Activated naive CD4-positive, alpha-beta T cell treated with anti-CD3 and anti-CD28 coated beads, Interleukin-2, amount 10 ng/mL, durations not matched to agents 7 days and 5 days (primary cell): ENCODE measurements at regions not wholly inside any gene's neighbourhood (a gene's known extent, or its start where the extent isn't known, plus 50 kb on each side); places are given as distances from the start of the nearest gene placed in this dataset.

Source experiments
- CTCF ChIA-PET: fragments of 350-600 bp; sonication (Branson Sonifier 250); formaldehyde crosslinking; loops from one replicate; lab custom pipeline; 2021; ENCODE audit warnings: antibody characterized with exemption; lab: Charles Lee
- DNase-seq: peaks from one replicate; pipeline ENCODE4 v3.0.0-alpha.2; 2020
- H3K27ac Mint-ChIP-seq: one replicate; pipeline ENCODE4 v1.8.0; 2021; ENCODE audit warnings: mild to moderate bottlenecking, moderate library complexity, mixed read lengths
- H3K27me3 Mint-ChIP-seq: one replicate; pipeline ENCODE4 v1.8.0; 2021; ENCODE audit warnings: mild to moderate bottlenecking, mixed read lengths
- H3K36me3 Mint-ChIP-seq: one replicate; pipeline ENCODE4 v1.8.0; 2021; ENCODE audit warnings: mixed read lengths
- H3K4me1 Mint-ChIP-seq: one replicate; pipeline ENCODE4 v1.8.0; 2021; ENCODE audit warnings: mixed read lengths
- H3K4me3 Mint-ChIP-seq: one replicate; pipeline ENCODE4 v1.8.0; 2021; ENCODE audit warnings: mild to moderate bottlenecking, moderate library complexity, mixed read lengths
- H3K9me3 Mint-ChIP-seq: one replicate; pipeline ENCODE4 v1.8.0; 2021; ENCODE audit warnings: mixed read lengths

- no peaks in the 10 kb centered on the region for H3K36me3 Mint-ChIP-seq
Measured at GRCh38 chr14:86675059-86675458, 1145.1 kb downstream of the FLRT2 start.

GRCh38 chr14:86673523-86673969, 1143.6 kb downstream of the FLRT2 start:
- Mint-ChIP-seq H3K27ac (no peak overlapping the region), H3K4me3 (no peak overlapping the region), H3K27me3 (no peaks in the 10 kb centered on the region), H3K9me3 (peaks cover 5% of the 10 kb centered on the region), H3K4me1 (no peaks in the 10 kb centered on the region), H3K36me3 (no peaks in the 10 kb centered on the region)
- CTCF ChIA-PET, result no interaction called here
- no peak for DNase-seq

More at GRCh38 chr14:86675059-86675458, 1145.1 kb downstream of the FLRT2 start:
- no peak for DNase-seq
- H3K9me3 Mint-ChIP-seq, result peaks cover 6% of the 10 kb centered on the region
- H3K27ac Mint-ChIP-seq, result no peak overlapping the region
- no peaks in the 10 kb centered on the region for H3K27me3 Mint-ChIP-seq
- H3K4me1 Mint-ChIP-seq, result no peaks in the 10 kb centered on the region
- no peak overlapping the region for H3K4me3 Mint-ChIP-seq
- CTCF ChIA-PET, result no interaction called here

GRCh38 chr14:86672080-86672479, 1142.1 kb downstream of the FLRT2 start:
- Mint-ChIP-seq H3K9me3 (peaks cover 5% of the 10 kb centered on the region), H3K4me1 (no peaks in the 10 kb centered on the region), H3K27ac (no peak overlapping the region), H3K36me3 (no peaks in the 10 kb centered on the region), H3K27me3 (no peaks in the 10 kb centered on the region), H3K4me3 (no peak overlapping the region)
- DNase-seq, result no peak
- CTCF ChIA-PET, result no interaction called here

- Mint-ChIP-seq H3K36me3 (no peaks in the 10 kb centered on the region), H3K4me1 (no peaks in the 10 kb centered on the region), H3K9me3 (peaks cover 6% of the 10 kb centered on the region), H3K27ac (no peak overlapping the region), H3K4me3 (no peak overlapping the region), H3K27me3 (no peaks in the 10 kb centered on the region)
- DNase-seq, result no peak
- CTCF ChIA-PET, result no interaction called here
Measured at GRCh38 chr14:86665975-86666374, 1136.0 kb downstream of the FLRT2 start.

GRCh38 chr14:86662334-86662733, 1132.4 kb downstream of the FLRT2 start:
- no peak overlapping the region for H3K4me3 Mint-ChIP-seq
- H3K9me3 Mint-ChIP-seq, result peaks cover 8% of the 10 kb centered on the region
- H3K27me3 Mint-ChIP-seq, result no peaks in the 10 kb centered on the region
- H3K27ac Mint-ChIP-seq, result no peak overlapping the region
- CTCF ChIA-PET, result no interaction called here
- H3K4me1 Mint-ChIP-seq, result no peaks in the 10 kb centered on the region
- no peaks in the 10 kb centered on the region for H3K36me3 Mint-ChIP-seq
- DNase-seq, result no peak

GRCh38 chr14:86654558-86655184, 1124.7 kb downstream of the FLRT2 start:
- no peak overlapping the region for H3K4me3 Mint-ChIP-seq
- no peak overlapping the region for H3K27ac Mint-ChIP-seq
- CTCF ChIA-PET, result interaction anchor here (2.0 kb wide), 1 partner anchor 12 kb away, joined by 6 read pairs; no protein-coding TSS in a partner anchor
- H3K4me1 Mint-ChIP-seq, result no peaks in the 10 kb centered on the region
- peak; percentile 37 for DNase-seq
- H3K9me3 Mint-ChIP-seq, result peaks cover under 1% of the 10 kb centered on the region
- H3K27me3 Mint-ChIP-seq, result no peaks in the 10 kb centered on the region
- H3K36me3 Mint-ChIP-seq, result no peaks in the 10 kb centered on the region

GRCh38 chr14:86652526-86652925, 1122.6 kb downstream of the FLRT2 start:
- DNase-seq, result no peak
- CTCF ChIA-PET, result no interaction called here
- Mint-ChIP-seq H3K4me3 (no peak overlapping the region), H3K9me3 (peaks cover 2% of the 10 kb centered on the region), H3K4me1 (no peaks in the 10 kb centered on the region), H3K36me3 (no peaks in the 10 kb centered on the region), H3K27ac (no peak overlapping the region), H3K27me3 (no peaks in the 10 kb centered on the region)

- H3K4me3 Mint-ChIP-seq, result no peak overlapping the region
- no peaks in the 10 kb centered on the region for H3K36me3 Mint-ChIP-seq
- H3K27me3 Mint-ChIP-seq, result no peaks in the 10 kb centered on the region
- no peak overlapping the region for H3K27ac Mint-ChIP-seq
- H3K9me3 Mint-ChIP-seq, result peaks cover 3% of the 10 kb centered on the region
- H3K4me1 Mint-ChIP-seq, result no peaks in the 10 kb centered on the region
- CTCF ChIA-PET, result interaction anchor here (0.6 kb wide), 1 partner anchor 11 kb away, joined by 3 read pairs; no protein-coding TSS in a partner anchor
- no peak for DNase-seq
Measured at GRCh38 chr14:86646696-86647690, 1117.0 kb downstream of the FLRT2 start.

GRCh38 chr14:86646125-86646524, 1116.2 kb downstream of the FLRT2 start:
- no peak overlapping the region for H3K27ac Mint-ChIP-seq
- DNase-seq, result no peak
- no peaks in the 10 kb centered on the region for H3K27me3 Mint-ChIP-seq
- H3K4me3 Mint-ChIP-seq, result no peak overlapping the region
- no peaks in the 10 kb centered on the region for H3K4me1 Mint-ChIP-seq
- H3K36me3 Mint-ChIP-seq, result no peaks in the 10 kb centered on the region
- H3K9me3 Mint-ChIP-seq, result peaks cover 3% of the 10 kb centered on the region
- CTCF ChIA-PET, result no interaction called here

GRCh38 chr14:86641310-86641709, 1111.4 kb downstream of the FLRT2 start:
- DNase-seq, result no peak
- Mint-ChIP-seq H3K4me3 (no peak overlapping the region), H3K36me3 (no peaks in the 10 kb centered on the region), H3K27ac (no peak overlapping the region), H3K27me3 (no peaks in the 10 kb centered on the region), H3K9me3 (peaks cover 2% of the 10 kb centered on the region), H3K4me1 (no peaks in the 10 kb centered on the region)
- CTCF ChIA-PET, result no interaction called here

GRCh38 chr14:86640288-86640687, 1110.3 kb downstream of the FLRT2 start:
- H3K4me1 Mint-ChIP-seq, result no peaks in the 10 kb centered on the region
- no peak overlapping the region for H3K27ac Mint-ChIP-seq
- DNase-seq, result no peak
- H3K4me3 Mint-ChIP-seq, result no peak overlapping the region
- H3K36me3 Mint-ChIP-seq, result no peaks in the 10 kb centered on the region
- H3K9me3 Mint-ChIP-seq, result peaks cover 2% of the 10 kb centered on the region
- CTCF ChIA-PET, result no interaction called here
- H3K27me3 Mint-ChIP-seq, result no peaks in the 10 kb centered on the region

- CTCF ChIA-PET, result no interaction called here
- Mint-ChIP-seq H3K27me3 (no peaks in the 10 kb centered on the region), H3K36me3 (no peaks in the 10 kb centered on the region), H3K4me1 (no peaks in the 10 kb centered on the region), H3K9me3 (peaks cover 2% of the 10 kb centered on the region), H3K4me3 (no peak overlapping the region), H3K27ac (no peak overlapping the region)
- DNase-seq, result no peak
Measured at GRCh38 chr14:86639666-86640065, 1109.7 kb downstream of the FLRT2 start.

- H3K9me3 Mint-ChIP-seq, result peaks cover 3% of the 10 kb centered on the region
- no peaks in the 10 kb centered on the region for H3K4me1 Mint-ChIP-seq
- DNase-seq, result no peak
- CTCF ChIA-PET, result no interaction called here
- H3K36me3 Mint-ChIP-seq, result no peaks in the 10 kb centered on the region
- H3K4me3 Mint-ChIP-seq, result no peak overlapping the region
- no peak overlapping the region for H3K27ac Mint-ChIP-seq
- H3K27me3 Mint-ChIP-seq, result no peaks in the 10 kb centered on the region
Measured at GRCh38 chr14:86639146-86639545, 1109.2 kb downstream of the FLRT2 start.

- DNase-seq, result no peak
- H3K27ac Mint-ChIP-seq, result no peak overlapping the region
- H3K4me3 Mint-ChIP-seq, result no peak overlapping the region
- no peaks in the 10 kb centered on the region for H3K27me3 Mint-ChIP-seq
- no peaks in the 10 kb centered on the region for H3K36me3 Mint-ChIP-seq
- H3K4me1 Mint-ChIP-seq, result no peaks in the 10 kb centered on the region
- H3K9me3 Mint-ChIP-seq, result peaks cover 4% of the 10 kb centered on the region
- CTCF ChIA-PET, result no interaction called here
Measured at GRCh38 chr14:86627080-86627479, 1097.1 kb downstream of the FLRT2 start.
